ENCODE measurements at regions not wholly inside any gene's neighbourhood (a gene's known extent, or its start where the extent isn't known, plus 50 kb on each side); places are given as distances from the start of the nearest gene placed in this dataset.

GRCh38 chrX:42691196-42691595 lies 86.8 kb downstream of the PPP1R2C start:
- ChIA-PET CTCF (no interaction called here), POLR2A (no interaction called here)
- no peak for TF ChIP-seq CTCF (IDR thresholded peaks at IDR 0.05; ENCODE audit: insufficient read depth, low read length, missing control alignments)
- no peak overlapping the region for H3K4me3 ChIP-seq (ENCODE audit: low read depth, low read length)
- DNase-seq (ENCODE audit: low read depth, low spot score), result no peak

GRCh38 chrX:42686706-42687105 lies 91.3 kb downstream of the PPP1R2C start:
- ChIA-PET POLR2A (no interaction called here), CTCF (no interaction called here)
- TF ChIP-seq CTCF (IDR thresholded peaks at IDR 0.05; ENCODE audit: insufficient read depth, low read length, missing control alignments), result no peak
- H3K4me3 ChIP-seq (ENCODE audit: low read depth, low read length), result no peak overlapping the region
- no peak for DNase-seq (ENCODE audit: low read depth, low spot score)

- DNase-seq (ENCODE audit: low read depth, low spot score), result no peak
- H3K4me3 ChIP-seq (ENCODE audit: low read depth, low read length), result no peak overlapping the region
- CTCF ChIA-PET, result no interaction called here
- no peak for TF ChIP-seq CTCF (IDR thresholded peaks at IDR 0.05; ENCODE audit: insufficient read depth, low read length, missing control alignments)
- POLR2A ChIA-PET, result no interaction called here
Observed at GRCh38 chrX:42686296-42686695, 91.7 kb downstream of the PPP1R2C start.

DNA sequence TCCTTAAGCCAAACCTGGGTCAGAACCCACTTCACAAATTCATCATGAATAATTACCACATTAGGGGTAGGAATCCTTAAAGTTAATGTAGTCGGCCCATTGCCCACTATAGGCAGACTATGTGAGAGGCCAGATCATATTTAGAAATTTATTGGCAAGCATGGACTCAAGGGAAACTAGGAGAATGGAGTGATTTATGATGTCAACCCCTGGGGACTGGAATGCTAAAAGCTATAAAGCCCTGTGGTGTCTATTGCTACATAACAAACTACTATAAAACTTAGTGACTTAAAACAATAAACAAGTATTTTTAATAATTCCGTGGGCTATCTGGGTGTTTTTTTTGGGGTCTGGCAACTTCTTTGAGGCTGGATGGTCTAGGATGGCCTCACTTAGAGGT lies 93.9 kb downstream of the PPP1R2C start:
- H3K4me3 ChIP-seq (ENCODE audit: low read depth, low read length), result no peak overlapping the region
- DNase-seq (ENCODE audit: low read depth, low spot score), result no peak
- POLR2A ChIA-PET, result no interaction called here
- CTCF ChIA-PET, result no interaction called here
- TF ChIP-seq CTCF (IDR thresholded peaks at IDR 0.05; ENCODE audit: insufficient read depth, low read length, missing control alignments), result no peak

DNA sequence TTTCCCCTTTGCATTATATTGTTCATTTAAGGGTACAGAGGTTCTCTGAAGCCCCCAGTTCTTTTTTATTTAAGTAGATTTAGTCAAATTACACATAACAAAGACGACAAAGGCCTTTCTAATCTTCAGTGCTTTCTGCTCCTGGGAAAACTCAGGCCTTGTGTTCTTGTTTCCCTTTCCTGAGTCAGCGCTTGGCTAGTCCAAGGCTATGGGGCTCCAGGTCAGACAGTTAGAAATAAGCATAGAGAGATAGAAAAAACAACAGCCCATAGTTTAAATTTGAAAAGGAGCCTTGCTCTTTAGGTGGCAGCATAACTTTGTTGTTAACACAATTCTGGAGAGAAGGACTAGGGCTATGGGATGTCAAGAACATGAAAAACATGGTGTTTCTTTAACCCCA lies 97.3 kb downstream of the PPP1R2C start:
- no peak overlapping the region for H3K4me3 ChIP-seq (ENCODE audit: low read depth, low read length)
- DNase-seq (ENCODE audit: low read depth, low spot score), result no peak
- CTCF ChIA-PET, result no interaction called here
- TF ChIP-seq CTCF (IDR thresholded peaks at IDR 0.05; ENCODE audit: insufficient read depth, low read length, missing control alignments), result no peak
- POLR2A ChIA-PET, result no interaction called here

- TF ChIP-seq CTCF (IDR thresholded peaks at IDR 0.05; ENCODE audit: insufficient read depth, low read length, missing control alignments), result no peak
- CTCF ChIA-PET, result no interaction called here
- DNase-seq (ENCODE audit: low read depth, low spot score), result no peak
- POLR2A ChIA-PET, result no interaction called here
- no peak overlapping the region for H3K4me3 ChIP-seq (ENCODE audit: low read depth, low read length)
Observed at GRCh38 chrX:42678133-42678532, 99.8 kb downstream of the PPP1R2C start.

Measured in AG04449 (cell line).